Central memory CD8-positive, alpha-beta T cell (primary cell): ENCODE measurements at regions not wholly inside any gene's neighbourhood (a gene's known extent, or its start where the extent isn't known, plus 50 kb on each side); places are given as distances from the start of the nearest gene placed in this dataset.

Experiments
- ATAC-seq: fragments of 150-1000 bp; cut with Tn5 transposase; replicated peaks from 2 replicates; pipeline ENCODE4 v1.10.0; 2022; ENCODE audit warnings: mild to moderate bottlenecking, moderate FRiP score, moderate number of reproducible peaks; ENCODE audit not compliant: poor library complexity, severe bottlenecking; ENCODE audit errors: extremely low read depth
- DNase-seq, 2 donors: peaks; one replicate each; pipeline ENCODE4 v3.0.0; 2021; ENCODE audit warnings: low spot score in 2 of 2
- H3K27ac Mint-ChIP-seq: one replicate; pipeline ENCODE4 v1.8.0; 2022; ENCODE audit warnings: low read depth, mild to moderate bottlenecking, moderate library complexity, mixed read lengths
- H3K27me3 Mint-ChIP-seq: one replicate; pipeline ENCODE4 v1.8.0; 2022; ENCODE audit warnings: mixed read lengths
- H3K36me3 Mint-ChIP-seq: one replicate; pipeline ENCODE4 v1.8.0; 2022; ENCODE audit warnings: mild to moderate bottlenecking, moderate library complexity, mixed read lengths; ENCODE audit not compliant: insufficient read depth
- H3K4me1 Mint-ChIP-seq: one replicate; pipeline ENCODE4 v1.8.0; 2022; ENCODE audit warnings: mixed read lengths
- H3K4me3 Mint-ChIP-seq: one replicate; pipeline ENCODE4 v1.8.0; 2022; ENCODE audit warnings: mild to moderate bottlenecking, moderate library complexity, mixed read lengths
- H3K9me3 Mint-ChIP-seq: one replicate; pipeline ENCODE4 v1.8.0; 2022; ENCODE audit warnings: mixed read lengths

GRCh38 chr14:56964895-56965294 lies 154.6 kb upstream of the OTX2 start:
- DNase-seq (no peak), ATAC-seq (no peak)
- no peak overlapping the region for H3K27ac Mint-ChIP-seq
- H3K9me3 Mint-ChIP-seq = peaks cover 4% of the 10 kb centered on the region
- H3K4me3 Mint-ChIP-seq = no peak overlapping the region
- H3K27me3 Mint-ChIP-seq = no peaks in the 10 kb centered on the region
- no peaks in the 10 kb centered on the region for H3K36me3 Mint-ChIP-seq
- no peaks in the 10 kb centered on the region for H3K4me1 Mint-ChIP-seq

GRCh38 chr14:56963381-56963780 lies 153.1 kb upstream of the OTX2 start:
- H3K4me1 Mint-ChIP-seq = no peaks in the 10 kb centered on the region
- no peak overlapping the region for H3K4me3 Mint-ChIP-seq
- no peaks in the 10 kb centered on the region for H3K36me3 Mint-ChIP-seq
- no peak for DNase-seq
- H3K27ac Mint-ChIP-seq = no peak overlapping the region
- no peaks in the 10 kb centered on the region for H3K9me3 Mint-ChIP-seq
- ATAC-seq = no peak
- no peaks in the 10 kb centered on the region for H3K27me3 Mint-ChIP-seq

GRCh38 chr14:56962444-56963080 lies 152.3 kb upstream of the OTX2 start:
- Mint-ChIP-seq H3K36me3 (no peaks in the 10 kb centered on the region), H3K27ac (no peak overlapping the region), H3K27me3 (no peaks in the 10 kb centered on the region), H3K4me3 (no peak overlapping the region), H3K4me1 (no peaks in the 10 kb centered on the region), H3K9me3 (no peaks in the 10 kb centered on the region)
- ATAC-seq = no peak
- DNase-seq = no peak

GRCh38 chr14:56959869-56960268 lies 149.6 kb upstream of the OTX2 start:
- Mint-ChIP-seq H3K4me3 (no peak overlapping the region), H3K9me3 (no peaks in the 10 kb centered on the region), H3K27ac (no peak overlapping the region), H3K4me1 (no peaks in the 10 kb centered on the region), H3K27me3 (peaks cover 10% of the 10 kb centered on the region), H3K36me3 (no peaks in the 10 kb centered on the region)
- no peak for DNase-seq
- ATAC-seq = no peak

GRCh38 chr14:56959121-56959520 lies 148.8 kb upstream of the OTX2 start:
- Mint-ChIP-seq H3K4me1 (no peaks in the 10 kb centered on the region), H3K27me3 (peaks cover 10% of the 10 kb centered on the region), H3K9me3 (no peaks in the 10 kb centered on the region), H3K4me3 (no peak overlapping the region), H3K36me3 (no peaks in the 10 kb centered on the region), H3K27ac (no peak overlapping the region)
- DNase-seq (no peak), ATAC-seq (no peak)

- no peaks in the 10 kb centered on the region for H3K9me3 Mint-ChIP-seq
- H3K27ac Mint-ChIP-seq = no peak overlapping the region
- no peaks in the 10 kb centered on the region for H3K4me1 Mint-ChIP-seq
- no peaks in the 10 kb centered on the region for H3K36me3 Mint-ChIP-seq
- DNase-seq (no peak), ATAC-seq (no peak)
- H3K4me3 Mint-ChIP-seq = no peak overlapping the region
- peaks cover 10% of the 10 kb centered on the region for H3K27me3 Mint-ChIP-seq
Observed at GRCh38 chr14:56956182-56956581, 145.9 kb upstream of the OTX2 start.

- peaks cover 10% of the 10 kb centered on the region for H3K27me3 Mint-ChIP-seq
- ATAC-seq = no peak
- no peak overlapping the region for H3K4me3 Mint-ChIP-seq
- H3K36me3 Mint-ChIP-seq = no peaks in the 10 kb centered on the region
- H3K9me3 Mint-ChIP-seq = no peaks in the 10 kb centered on the region
- no peak for DNase-seq
- no peaks in the 10 kb centered on the region for H3K4me1 Mint-ChIP-seq
- H3K27ac Mint-ChIP-seq = no peak overlapping the region
Observed at GRCh38 chr14:56955745-56956144, 145.5 kb upstream of the OTX2 start.

- no peaks in the 10 kb centered on the region for H3K36me3 Mint-ChIP-seq
- no peaks in the 10 kb centered on the region for H3K4me1 Mint-ChIP-seq
- H3K27me3 Mint-ChIP-seq = peaks cover 10% of the 10 kb centered on the region
- no peak overlapping the region for H3K27ac Mint-ChIP-seq
- H3K9me3 Mint-ChIP-seq = no peaks in the 10 kb centered on the region
- H3K4me3 Mint-ChIP-seq = no peak overlapping the region
- no peak for ATAC-seq
- no peak for DNase-seq
Observed at GRCh38 chr14:56953884-56954283, 143.6 kb upstream of the OTX2 start.

- Mint-ChIP-seq H3K27me3 (peaks cover 10% of the 10 kb centered on the region), H3K4me3 (no peak overlapping the region), H3K4me1 (no peaks in the 10 kb centered on the region), H3K27ac (no peak overlapping the region), H3K36me3 (no peaks in the 10 kb centered on the region), H3K9me3 (no peaks in the 10 kb centered on the region)
- DNase-seq = no peak
- no peak for ATAC-seq
Observed at GRCh38 chr14:56952766-56953473, 142.6 kb upstream of the OTX2 start.

GRCh38 chr14:56949828-56950227 lies 139.5 kb upstream of the OTX2 start:
- H3K27me3 Mint-ChIP-seq = no peaks in the 10 kb centered on the region
- H3K4me3 Mint-ChIP-seq = no peak overlapping the region
- H3K36me3 Mint-ChIP-seq = no peaks in the 10 kb centered on the region
- ATAC-seq (no peak), DNase-seq (no peak)
- no peaks in the 10 kb centered on the region for H3K4me1 Mint-ChIP-seq
- no peak overlapping the region for H3K27ac Mint-ChIP-seq
- H3K9me3 Mint-ChIP-seq = no peaks in the 10 kb centered on the region

- ATAC-seq = no peak
- Mint-ChIP-seq H3K27ac (no peak overlapping the region), H3K36me3 (no peaks in the 10 kb centered on the region), H3K4me3 (no peak overlapping the region), H3K9me3 (peaks cover 10% of the 10 kb centered on the region), H3K4me1 (no peaks in the 10 kb centered on the region), H3K27me3 (peaks cover 13% of the 10 kb centered on the region)
- DNase-seq = no peak
Observed at GRCh38 chr14:56945291-56945690, 135.0 kb upstream of the OTX2 start.

- no peaks in the 10 kb centered on the region for H3K4me1 Mint-ChIP-seq
- H3K4me3 Mint-ChIP-seq = no peak overlapping the region
- no peaks in the 10 kb centered on the region for H3K36me3 Mint-ChIP-seq
- ATAC-seq (no peak), DNase-seq (no peak)
- peaks cover 13% of the 10 kb centered on the region for H3K27me3 Mint-ChIP-seq
- H3K27ac Mint-ChIP-seq = no peak overlapping the region
- peaks cover 13% of the 10 kb centered on the region for H3K9me3 Mint-ChIP-seq
Observed at GRCh38 chr14:56944397-56944796, 134.1 kb upstream of the OTX2 start.

GRCh38 chr14:56933446-56933845 lies 123.2 kb upstream of the OTX2 start:
- H3K4me1 Mint-ChIP-seq = no peaks in the 10 kb centered on the region
- H3K36me3 Mint-ChIP-seq = no peaks in the 10 kb centered on the region
- ATAC-seq (no peak), DNase-seq (no peak)
- no peak overlapping the region for H3K4me3 Mint-ChIP-seq
- H3K27me3 Mint-ChIP-seq = no peaks in the 10 kb centered on the region
- H3K9me3 Mint-ChIP-seq = peaks cover under 1% of the 10 kb centered on the region
- no peak overlapping the region for H3K27ac Mint-ChIP-seq
